K562 (cell line): ENCODE measurements at regions not wholly inside any gene's neighbourhood (a gene's known extent, or its start where the extent isn't known, plus 50 kb on each side); places are given as distances from the start of the nearest gene placed in this dataset.

Source experiments
- FOXA3 ChIP-seq, 2 experiments: fragments of 450-650 bp in 1 of 2; sonication (generic) in 1 of 2; formaldehyde crosslinking; IDR thresholded peaks in 1 of 2; conservative IDR thresholded peaks in 1 of 2; 2 replicates each; pipeline versions ENCODE4 v1.4.0 to v1.8.0; 2020 to 2022; ENCODE audit warnings: mild to moderate bottlenecking in 2 of 2, missing genetic modification reagents in 1 of 2
- IRF9 ChIP-seq: fragments of 450-650 bp; IDR thresholded peaks from 2 replicates; pipeline ENCODE4 v1.6.1; 2016; ENCODE audit warnings: missing biosample characterization, missing genetic modification characterization
- MEF2A ChIP-seq: IDR thresholded peaks from 2 replicates; pipeline ENCODE4 v1.6.1; 2011; ENCODE audit warnings: low read depth, mild to moderate bottlenecking, low read length, moderate library complexity; ENCODE audit not compliant: control insufficient read depth
- POLR2A ChIP-seq: fragments of 450-650 bp; conservative IDR thresholded peaks from 2 replicates; pipeline ENCODE4 v1.6.1; 2016
- RAD21 ChIP-seq, 2 experiments: fragments of 250-450 bp in 1 of 2; fragments of 450-650 bp in 1 of 2; sonication (Bioruptor Pico) in 1 of 2; formaldehyde crosslinking in 1 of 2; IDR thresholded peaks in 1 of 2; conservative IDR thresholded peaks in 1 of 2; 2 replicates each; pipeline versions ENCODE4 v1.4.0 to v1.8.0; 2020 to 2022; ENCODE audit warnings: mild to moderate bottlenecking in 2 of 2, moderate library complexity in 1 of 2
- SMAD2 ChIP-seq: fragments of 150-350 bp; IDR thresholded peaks from 2 replicates; pipeline ENCODE4 v1.6.1; 2014; ENCODE audit warnings: low read depth, mild to moderate bottlenecking, low read length
- TAF1 ChIP-seq: IDR thresholded peaks from 2 replicates; pipeline ENCODE4 v1.6.1; 2011; ENCODE audit warnings: mild to moderate bottlenecking, low read length, moderate library complexity; ENCODE audit not compliant: insufficient read depth, control insufficient read depth, severe bottlenecking; ENCODE audit errors: extremely low read depth
- TCF7 ChIP-seq: sonication (generic); IDR thresholded peaks from 2 replicates; pipeline ENCODE4 v1.6.1; 2016; ENCODE audit warnings: antibody characterized with exemption, borderline replicate concordance
- ZNF12 ChIP-seq: sonication (generic); formaldehyde crosslinking; IDR thresholded peaks from 2 replicates; pipeline ENCODE4 v1.4.0; 2020; ENCODE audit warnings: mild to moderate bottlenecking, missing genetic modification reagents
- ZNF124 ChIP-seq: sonication (generic); formaldehyde crosslinking; IDR thresholded peaks from 2 replicates; pipeline ENCODE4 v1.8.1; 2022; ENCODE audit warnings: missing genetic modification reagents
- ZNF24 ChIP-seq: fragments of 450-650 bp; IDR thresholded peaks from 2 replicates; pipeline ENCODE4 v1.6.1; 2016
- TF ChIP-seq, protein P1 (sequence below), 3 experiments: IDR thresholded peaks in 2 of 3; conservative IDR thresholded peaks in 1 of 3; 2 replicates each; pipeline ENCODE4 v1.5.1; 2011 to 2012; ENCODE audit warnings: low read length in 3 of 3, mild to moderate bottlenecking in 3 of 3, control low read depth in 2 of 3, improper control_type of control experiment in 1 of 3, inconsistent platforms in 1 of 3, low read depth in 1 of 3, mixed read lengths in 1 of 3, moderate library complexity in 1 of 3; ENCODE audit not compliant: insufficient read depth in 2 of 3
- TF ChIP-seq, protein P2 (sequence below), 2 experiments: fragments of 450-650 bp in 1 of 2; IDR thresholded peaks; 2 replicates each; pipeline ENCODE4 v1.6.1; 2011 to 2017; ENCODE audit warnings: low read depth in 2 of 2, antibody characterized with exemption in 1 of 2, borderline replicate concordance in 1 of 2, low read length in 1 of 2, mild to moderate bottlenecking in 1 of 2, mixed read lengths in 1 of 2; ENCODE audit not compliant: control insufficient read depth in 1 of 2

DNA sequence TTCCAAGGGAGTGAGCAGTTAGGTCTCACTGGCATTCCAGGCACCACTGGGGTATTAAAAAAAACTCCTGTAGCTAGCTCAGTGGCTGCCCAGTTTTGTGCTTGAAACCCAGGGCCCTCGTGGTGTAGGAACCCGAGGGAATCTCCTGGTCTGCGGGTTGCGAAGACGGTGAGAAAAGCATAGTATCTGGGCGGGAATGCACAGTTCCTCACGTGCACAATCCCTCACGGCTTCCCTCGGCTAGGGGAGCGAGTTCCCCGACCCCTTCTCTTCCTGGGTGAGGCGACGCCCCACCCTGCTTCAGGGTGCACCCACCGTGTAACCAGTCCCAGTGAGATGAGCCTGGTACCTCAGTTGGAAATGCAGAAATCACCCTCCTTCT is 50.5 kb upstream of the PGBD5 start:
- TF ChIP-seq ZNF12 = no peak
- TF ChIP-seq, protein P1, sequence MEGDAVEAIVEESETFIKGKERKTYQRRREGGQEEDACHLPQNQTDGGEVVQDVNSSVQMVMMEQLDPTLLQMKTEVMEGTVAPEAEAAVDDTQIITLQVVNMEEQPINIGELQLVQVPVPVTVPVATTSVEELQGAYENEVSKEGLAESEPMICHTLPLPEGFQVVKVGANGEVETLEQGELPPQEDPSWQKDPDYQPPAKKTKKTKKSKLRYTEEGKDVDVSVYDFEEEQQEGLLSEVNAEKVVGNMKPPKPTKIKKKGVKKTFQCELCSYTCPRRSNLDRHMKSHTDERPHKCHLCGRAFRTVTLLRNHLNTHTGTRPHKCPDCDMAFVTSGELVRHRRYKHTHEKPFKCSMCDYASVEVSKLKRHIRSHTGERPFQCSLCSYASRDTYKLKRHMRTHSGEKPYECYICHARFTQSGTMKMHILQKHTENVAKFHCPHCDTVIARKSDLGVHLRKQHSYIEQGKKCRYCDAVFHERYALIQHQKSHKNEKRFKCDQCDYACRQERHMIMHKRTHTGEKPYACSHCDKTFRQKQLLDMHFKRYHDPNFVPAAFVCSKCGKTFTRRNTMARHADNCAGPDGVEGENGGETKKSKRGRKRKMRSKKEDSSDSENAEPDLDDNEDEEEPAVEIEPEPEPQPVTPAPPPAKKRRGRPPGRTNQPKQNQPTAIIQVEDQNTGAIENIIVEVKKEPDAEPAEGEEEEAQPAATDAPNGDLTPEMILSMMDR (IDR thresholded peaks at IDR 0.05 in 2 of 3, conservative IDR thresholded peaks at IDR 0.05 in 1 of 3; ENCODE audit: insufficient read depth in 2 of 3, low read depth in 1 of 3, low read length in 3 of 3) = no peak
- no peak for TF ChIP-seq ZNF124 (CRISPR knock-in tag)
- TF ChIP-seq IRF9 = no peak
- TF ChIP-seq ZNF24 = no peak
- no peak for TF ChIP-seq SMAD2
- TF ChIP-seq MEF2A = no peak
- TF ChIP-seq TCF7 = no peak
- no peak for TF ChIP-seq POLR2A
- TF ChIP-seq, protein P2, sequence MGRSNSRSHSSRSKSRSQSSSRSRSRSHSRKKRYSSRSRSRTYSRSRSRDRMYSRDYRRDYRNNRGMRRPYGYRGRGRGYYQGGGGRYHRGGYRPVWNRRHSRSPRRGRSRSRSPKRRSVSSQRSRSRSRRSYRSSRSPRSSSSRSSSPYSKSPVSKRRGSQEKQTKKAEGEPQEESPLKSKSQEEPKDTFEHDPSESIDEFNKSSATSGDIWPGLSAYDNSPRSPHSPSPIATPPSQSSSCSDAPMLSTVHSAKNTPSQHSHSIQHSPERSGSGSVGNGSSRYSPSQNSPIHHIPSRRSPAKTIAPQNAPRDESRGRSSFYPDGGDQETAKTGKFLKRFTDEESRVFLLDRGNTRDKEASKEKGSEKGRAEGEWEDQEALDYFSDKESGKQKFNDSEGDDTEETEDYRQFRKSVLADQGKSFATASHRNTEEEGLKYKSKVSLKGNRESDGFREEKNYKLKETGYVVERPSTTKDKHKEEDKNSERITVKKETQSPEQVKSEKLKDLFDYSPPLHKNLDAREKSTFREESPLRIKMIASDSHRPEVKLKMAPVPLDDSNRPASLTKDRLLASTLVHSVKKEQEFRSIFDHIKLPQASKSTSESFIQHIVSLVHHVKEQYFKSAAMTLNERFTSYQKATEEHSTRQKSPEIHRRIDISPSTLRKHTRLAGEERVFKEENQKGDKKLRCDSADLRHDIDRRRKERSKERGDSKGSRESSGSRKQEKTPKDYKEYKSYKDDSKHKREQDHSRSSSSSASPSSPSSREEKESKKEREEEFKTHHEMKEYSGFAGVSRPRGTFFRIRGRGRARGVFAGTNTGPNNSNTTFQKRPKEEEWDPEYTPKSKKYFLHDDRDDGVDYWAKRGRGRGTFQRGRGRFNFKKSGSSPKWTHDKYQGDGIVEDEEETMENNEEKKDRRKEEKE (IDR thresholded peaks at IDR 0.05; ENCODE audit: borderline replicate concordance in 1 of 2, control insufficient read depth in 1 of 2, low read depth in 2 of 2, low read length in 1 of 2) = no peak
- no peak for TF ChIP-seq TAF1
- no peak for TF ChIP-seq FOXA3 (CRISPR knock-in tag; conservative IDR thresholded peaks at IDR 0.05 in 1 of 2, IDR thresholded peaks at IDR 0.05 in 1 of 2)
- TF ChIP-seq RAD21 (CRISPR knock-in tag; conservative IDR thresholded peaks at IDR 0.05 in 1 of 2, IDR thresholded peaks at IDR 0.05 in 1 of 2) = no peak
